Left lobe of liver (tissue), 2 donors: ENCODE measurements at regions not wholly inside any gene's neighbourhood (a gene's known extent, or its start where the extent isn't known, plus 50 kb on each side); places are given as distances from the start of the nearest gene placed in this dataset.

Source experiments
- ATAC-seq: fragments of 200-7000 bp; cut with Tn5 transposase; one replicate; pipeline ENCODE4 v1.9.1; 2020; ENCODE audit warnings: mild to moderate bottlenecking, moderate library complexity
- DNase-seq: peaks from one replicate; pipeline ENCODE4 v3.0.0-alpha.2; 2020; ENCODE audit warnings: low spot score
- donor health status: DM: no; HTN: no; CAD: no; lungs with moderate emphysema.
- donor health status: DM: no; HTN: yes; CAD: no.

- peak; percentile 40 for ATAC-seq
- DNase-seq = no peak
These were observed 135.9 kb downstream of the PAH start for GRCh38 chr12:102781117-102781516.

GRCh38 chr12:102776041-102776440 lies 141.0 kb downstream of the PAH start:
- ATAC-seq (no peak), DNase-seq (no peak)

- ATAC-seq (peak; percentile 96), DNase-seq (peak; percentile 54)
These were observed 147.6 kb downstream of the PAH start for GRCh38 chr12:102769323-102769916.

- DNase-seq = no peak
- ATAC-seq = no peak
These were observed 150.1 kb downstream of the PAH start for GRCh38 chr12:102766961-102767360.

GRCh38 chr12:102765736-102766135 lies 151.3 kb downstream of the PAH start:
- no peak for DNase-seq

GRCh38 chr12:102763471-102763870 lies 153.6 kb downstream of the PAH start:
- DNase-seq = no peak
- ATAC-seq = no peak

More at GRCh38 chr12:102765736-102766135, 151.3 kb downstream of the PAH start:
- no peak for ATAC-seq

GRCh38 chr12:102763061-102763460 lies 154.0 kb downstream of the PAH start:
- ATAC-seq = no peak
- no peak for DNase-seq

- ATAC-seq = no peak
- no peak for DNase-seq
These were observed 156.7 kb downstream of the PAH start for GRCh38 chr12:102760322-102760721.

GRCh38 chr12:102759466-102759865 lies 157.6 kb downstream of the PAH start:
- no peak for ATAC-seq
- no peak for DNase-seq

GRCh38 chr12:102757882-102758226 lies 159.2 kb downstream of the PAH start:
- DNase-seq = no peak
- ATAC-seq = no peak

GRCh38 chr12:102757154-102757881 lies 159.7 kb downstream of the PAH start:
- DNase-seq (no peak), ATAC-seq (no peak)

- ATAC-seq = no peak
- no peak for DNase-seq
These were observed 160.5 kb downstream of the PAH start for GRCh38 chr12:102756530-102756929.

- ATAC-seq = no peak
These were observed 161.8 kb downstream of the PAH start for GRCh38 chr12:102755266-102755665.

GRCh38 chr12:102753802-102754201 lies 163.2 kb downstream of the PAH start:
- ATAC-seq (no peak), DNase-seq (no peak)

More at GRCh38 chr12:102755266-102755665, 161.8 kb downstream of the PAH start:
- DNase-seq = no peak

GRCh38 chr12:102748704-102749103 lies 168.3 kb downstream of the PAH start:
- no peak for DNase-seq
- no peak for ATAC-seq

GRCh38 chr12:102746963-102747362 lies 170.1 kb downstream of the PAH start:
- no peak for ATAC-seq
- DNase-seq = no peak

- no peak for ATAC-seq
- DNase-seq = no peak
These were observed 171.0 kb downstream of the PAH start for GRCh38 chr12:102745971-102746600.

- ATAC-seq (no peak), DNase-seq (no peak)
These were observed 175.8 kb downstream of the PAH start for GRCh38 chr12:102741196-102741595.

- peak; percentile 52 for ATAC-seq
These were observed 176.7 kb downstream of the PAH start for GRCh38 chr12:102740141-102740955.

GRCh38 chr12:102736328-102736727 lies 180.7 kb downstream of the PAH start:
- ATAC-seq (no peak), DNase-seq (no peak)

More at GRCh38 chr12:102740141-102740955, 176.7 kb downstream of the PAH start:
- DNase-seq = no peak

- ATAC-seq (no peak), DNase-seq (no peak)
These were observed 181.9 kb downstream of the PAH start for GRCh38 chr12:102735104-102735503.
